Right lobe of liver (tissue), 6 donors: ENCODE measurements at regions not wholly inside any gene's neighbourhood (a gene's known extent, or its start where the extent isn't known, plus 50 kb on each side); places are given as distances from the start of the nearest gene placed in this dataset.

Experiments used
- ATAC-seq, 4 donors: fragments of 200-7000 bp; cut with Tn5 transposase; one replicate each; pipeline ENCODE4 v1.9.1; 2020; ENCODE audit warnings: mild to moderate bottlenecking in 4 of 4, moderate library complexity in 4 of 4
- DNase-seq, 3 donors: peaks; one replicate each; pipeline ENCODE4 v3.0.0-alpha.2; 2020
- H3K27ac ChIP-seq, 3 donors: fragments of 200-600 bp; one replicate each; pipeline ENCODE4 v1.8.0; 2022
- H3K27me3 ChIP-seq, 2 donors: fragments of 200-600 bp; one replicate each; pipeline ENCODE4 v1.8.0; 2022
- H3K36me3 ChIP-seq, 4 donors: fragments of 200-600 bp; sonication (generic) in 1 of 4; one replicate each; pipeline versions ENCODE4 v1.5.1 to v1.8.0; 2017 to 2022; ENCODE audit warnings: control low read depth in 1 of 4
- H3K4me1 ChIP-seq, 4 donors: fragments of 200-600 bp; sonication (generic) in 1 of 4; one replicate each; pipeline versions ENCODE4 v1.5.1 to v1.8.0; 2017 to 2022; ENCODE audit warnings: control low read depth in 1 of 4
- H3K4me3 ChIP-seq, 3 donors: fragments of 200-600 bp; one replicate each; pipeline ENCODE4 v1.8.0; 2022
- H3K9me3 ChIP-seq, 4 donors: fragments of 200-600 bp; sonication (generic) in 1 of 4; one replicate each; pipeline versions ENCODE4 v1.5.1 to v1.8.0; 2017 to 2022; ENCODE audit warnings: control low read depth in 1 of 4
- POLR2A ChIP-seq: fragments of 450-650 bp; IDR thresholded peaks from one replicate; pipeline ENCODE4 v1.6.1; 2017; ENCODE audit warnings: antibody characterized with exemption, mild to moderate bottlenecking
- WGBS: methylation state at CpG from one replicate; pipeline ENCODE4 v1.1.6; 2018; ENCODE audit warnings: low coverage, low lambda C conversion rate; ENCODE audit not compliant: insufficient coverage; ENCODE audit errors: missing lambda C conversion rate; 5-methylcytosine and 5-hydroxymethylcytosine counted together
- intact Hi-C, 2 donors: fragments of 100-400 bp; cut with DNase I; formaldehyde crosslinking; loops; one replicate each; pipeline versions ENCODE4 v1.11.2 to v1.14.1; 2022
- TF ChIP-seq, protein P1 (sequence below), 4 donors: fragments of 200-600 bp in 3 of 4; fragments of 450-650 bp in 1 of 4; IDR thresholded peaks; one replicate each; pipeline versions ENCODE4 v1.5.1 to v1.8.0; 2016 to 2022; ENCODE audit warnings: antibody characterized with exemption in 4 of 4, mild to moderate bottlenecking in 2 of 4
- donor health status: DM: no; HTN: yes; CAD: no.
- donor health status: DM: no; HTN: no; CAD: no.
- donor health status: DM: no; HTN: no; CAD: no.
- donor health status: DM: no; HTN: yes; CAD: no.
- donor health status: DM: no; HTN: yes; CAD: no.

DNA sequence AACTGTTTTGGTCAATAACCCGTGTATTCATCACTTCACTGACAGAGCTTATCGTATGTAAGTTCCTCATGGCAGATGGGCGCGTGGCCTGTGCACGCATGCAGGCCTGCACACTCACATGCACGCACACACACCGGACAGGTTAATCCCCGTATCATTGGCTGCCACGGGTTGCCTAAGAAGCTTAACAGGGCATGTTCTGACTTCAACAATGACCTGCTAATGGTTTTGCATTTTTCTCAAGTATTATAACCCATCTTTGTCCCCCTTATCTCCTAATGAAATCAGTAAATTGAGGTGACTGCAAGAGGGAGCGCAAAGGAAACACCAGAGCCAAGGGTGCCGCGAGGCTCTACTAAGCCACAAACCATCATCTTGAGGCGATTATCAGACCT, 399.0 kb upstream of the ID2 start:
- Histone ChIP-seq H3K4me3 (no peak overlapping the region), H3K9me3 (no peaks in the 10 kb centered on the region), H3K36me3 (no peaks in the 10 kb centered on the region), H3K27me3 (no peaks in the 10 kb centered on the region), H3K27ac (no peak overlapping the region), H3K4me1 (peaks cover 0 to 13% (median 3%) of the 10 kb centered on the region in 4 donors)
- TF ChIP-seq POLR2A = no peak
- TF ChIP-seq, protein P1, sequence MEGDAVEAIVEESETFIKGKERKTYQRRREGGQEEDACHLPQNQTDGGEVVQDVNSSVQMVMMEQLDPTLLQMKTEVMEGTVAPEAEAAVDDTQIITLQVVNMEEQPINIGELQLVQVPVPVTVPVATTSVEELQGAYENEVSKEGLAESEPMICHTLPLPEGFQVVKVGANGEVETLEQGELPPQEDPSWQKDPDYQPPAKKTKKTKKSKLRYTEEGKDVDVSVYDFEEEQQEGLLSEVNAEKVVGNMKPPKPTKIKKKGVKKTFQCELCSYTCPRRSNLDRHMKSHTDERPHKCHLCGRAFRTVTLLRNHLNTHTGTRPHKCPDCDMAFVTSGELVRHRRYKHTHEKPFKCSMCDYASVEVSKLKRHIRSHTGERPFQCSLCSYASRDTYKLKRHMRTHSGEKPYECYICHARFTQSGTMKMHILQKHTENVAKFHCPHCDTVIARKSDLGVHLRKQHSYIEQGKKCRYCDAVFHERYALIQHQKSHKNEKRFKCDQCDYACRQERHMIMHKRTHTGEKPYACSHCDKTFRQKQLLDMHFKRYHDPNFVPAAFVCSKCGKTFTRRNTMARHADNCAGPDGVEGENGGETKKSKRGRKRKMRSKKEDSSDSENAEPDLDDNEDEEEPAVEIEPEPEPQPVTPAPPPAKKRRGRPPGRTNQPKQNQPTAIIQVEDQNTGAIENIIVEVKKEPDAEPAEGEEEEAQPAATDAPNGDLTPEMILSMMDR (IDR thresholded peaks at IDR 0.05) = no peak
- ATAC-seq (no peak), DNase-seq (no peak)
- intact Hi-C loops = no loop called here
- 81% methylated on average over 6 of the region's 13 CpGs for WGBS

DNA sequence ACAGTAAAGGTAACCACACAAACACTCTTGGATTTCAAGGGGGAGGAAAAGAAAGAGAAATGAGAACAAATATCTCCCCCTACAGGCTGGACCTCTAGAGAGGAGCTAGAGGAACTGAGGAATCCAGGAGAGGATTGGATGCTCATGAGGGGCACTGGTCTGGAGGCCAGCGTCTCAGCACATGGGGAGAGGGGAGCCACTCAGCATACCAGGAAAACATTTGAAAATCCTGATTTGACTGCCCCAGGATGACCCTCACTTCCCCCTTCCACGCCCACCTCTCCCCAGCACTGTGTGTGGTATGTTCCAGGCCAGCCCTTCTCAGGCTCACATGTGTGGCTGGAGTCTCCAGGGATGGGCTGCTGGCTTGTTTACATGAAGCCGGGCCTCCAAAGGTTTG, 396.8 kb upstream of the ID2 start:
- no peak for DNase-seq

DNA sequence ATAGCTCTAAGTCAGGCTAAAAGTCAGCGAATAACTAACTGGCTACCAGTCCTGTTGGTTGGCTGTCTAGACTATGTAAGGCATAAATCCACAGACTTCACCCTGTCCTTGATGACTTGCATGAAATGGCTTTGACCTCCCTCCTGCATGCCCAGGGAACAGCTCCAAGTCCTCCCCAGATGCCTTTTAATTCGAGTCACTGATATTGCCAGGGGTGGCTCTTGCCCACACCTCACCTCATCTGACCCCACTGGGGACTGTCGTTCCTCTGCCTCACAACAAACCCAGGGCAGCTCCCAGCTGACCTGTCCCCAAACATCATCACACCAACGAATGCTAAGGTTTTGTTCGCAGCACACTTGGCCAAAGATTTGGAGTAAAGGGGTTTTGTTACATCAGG, 396.0 kb upstream of the ID2 start:
- Histone ChIP-seq H3K9me3 (no peaks in the 10 kb centered on the region), H3K27me3 (no peaks in the 10 kb centered on the region), H3K27ac (no peak overlapping the region), H3K4me3 (no peak overlapping the region), H3K4me1 (peaks cover 0 to 15% (median 8%) of the 10 kb centered on the region in 4 donors), H3K36me3 (no peaks in the 10 kb centered on the region)
- DNase-seq (no peak), ATAC-seq (no peak)
- intact Hi-C loops = no loop called here
- TF ChIP-seq, protein P1 (IDR thresholded peaks at IDR 0.05) = no peak
- no peak for TF ChIP-seq POLR2A
- 76% methylated on average over 3 of the region's 5 CpGs for WGBS

More for the DNA sequence above, 396.8 kb upstream of the ID2 start:
- intact Hi-C loops = no loop called here
- Histone ChIP-seq H3K27ac (no peak overlapping the region), H3K36me3 (no peaks in the 10 kb centered on the region), H3K4me3 (no peak overlapping the region), H3K4me1 (peaks cover 0 to 15% (median 9%) of the 10 kb centered on the region in 4 donors), H3K27me3 (no peaks in the 10 kb centered on the region), H3K9me3 (no peaks in the 10 kb centered on the region)
- ATAC-seq = peak in 2 of 4 donors; percentile 17 to 45
- TF ChIP-seq, protein P1 (IDR thresholded peaks at IDR 0.05) = peak; percentile 17 to 38 (median 24)
- TF ChIP-seq POLR2A = no peak
- 50% methylated on average over 2 of the region's 3 CpGs for WGBS

DNA sequence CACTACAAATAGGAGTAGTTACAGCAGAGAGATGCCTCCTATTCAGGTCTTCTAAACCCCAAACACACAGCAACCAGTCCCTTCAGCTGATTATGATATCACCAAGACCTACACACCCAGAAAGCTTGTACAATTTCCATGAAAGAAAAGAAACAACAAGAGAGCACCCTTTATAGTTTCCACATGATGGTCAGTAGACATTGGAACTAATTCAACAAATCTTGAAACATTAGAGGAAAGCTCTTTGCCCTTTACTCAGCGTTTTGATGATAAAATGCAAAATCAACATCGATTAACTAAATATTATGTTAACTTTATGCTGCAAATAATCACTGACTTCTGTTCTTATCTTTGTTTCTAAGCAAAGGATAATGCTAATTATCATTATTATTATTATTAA, 393.6 kb upstream of the ID2 start:
- ATAC-seq = peak; percentile 75 to 88 (median 76)
- DNase-seq = no peak
- no peaks in the 10 kb centered on the region for H3K27me3 ChIP-seq
- WGBS = 17% methylated on average over 2 of the region's 2 CpGs
- H3K36me3 ChIP-seq = no peaks in the 10 kb centered on the region
- no peaks in the 10 kb centered on the region for H3K9me3 ChIP-seq
- peak overlapping the region in 2 of 3 donors; percentile 42 to 62 for H3K27ac ChIP-seq
- H3K4me3 ChIP-seq = no peak overlapping the region
- H3K4me1 ChIP-seq = peaks cover 0 to 15% (median 5%) of the 10 kb centered on the region in 4 donors
- intact Hi-C loops = no loop called here
- no peak for TF ChIP-seq POLR2A
- TF ChIP-seq, protein P1 (IDR thresholded peaks at IDR 0.05) = no peak

DNA sequence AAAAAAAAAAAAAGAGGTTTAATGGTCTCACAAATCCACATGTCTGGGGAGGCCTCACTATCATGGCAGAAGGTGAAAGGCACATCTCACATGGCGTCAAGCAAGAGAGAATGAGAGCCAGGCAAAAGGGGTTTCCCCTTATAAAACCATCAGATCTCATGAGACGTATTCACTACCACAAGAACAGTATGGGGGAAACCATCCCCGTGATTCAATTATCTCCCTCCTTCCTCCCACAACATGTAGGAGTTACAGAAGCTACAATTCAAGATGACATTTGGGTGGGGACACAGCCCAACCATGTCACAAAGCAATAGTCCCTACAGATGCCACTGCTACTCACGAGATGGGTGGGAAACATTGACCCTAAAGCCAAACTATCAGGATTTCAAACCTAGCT, 392.7 kb upstream of the ID2 start:
- Histone ChIP-seq H3K4me3 (no peak overlapping the region), H3K27me3 (no peaks in the 10 kb centered on the region), H3K27ac (no peak overlapping the region), H3K36me3 (no peaks in the 10 kb centered on the region), H3K9me3 (no peaks in the 10 kb centered on the region), H3K4me1 (peaks cover 0 to 15% (median 5%) of the 10 kb centered on the region in 4 donors)
- DNase-seq (no peak), ATAC-seq (no peak)
- 95% methylated on average over 3 of the region's 4 CpGs for WGBS
- intact Hi-C loops = no loop called here
- TF ChIP-seq, protein P1 (IDR thresholded peaks at IDR 0.05) = no peak
